ENCODE measurements at regions not wholly inside any gene's neighbourhood (a gene's known extent, or its start where the extent isn't known, plus 50 kb on each side); places are given as distances from the start of the nearest gene placed in this dataset.

DNA sequence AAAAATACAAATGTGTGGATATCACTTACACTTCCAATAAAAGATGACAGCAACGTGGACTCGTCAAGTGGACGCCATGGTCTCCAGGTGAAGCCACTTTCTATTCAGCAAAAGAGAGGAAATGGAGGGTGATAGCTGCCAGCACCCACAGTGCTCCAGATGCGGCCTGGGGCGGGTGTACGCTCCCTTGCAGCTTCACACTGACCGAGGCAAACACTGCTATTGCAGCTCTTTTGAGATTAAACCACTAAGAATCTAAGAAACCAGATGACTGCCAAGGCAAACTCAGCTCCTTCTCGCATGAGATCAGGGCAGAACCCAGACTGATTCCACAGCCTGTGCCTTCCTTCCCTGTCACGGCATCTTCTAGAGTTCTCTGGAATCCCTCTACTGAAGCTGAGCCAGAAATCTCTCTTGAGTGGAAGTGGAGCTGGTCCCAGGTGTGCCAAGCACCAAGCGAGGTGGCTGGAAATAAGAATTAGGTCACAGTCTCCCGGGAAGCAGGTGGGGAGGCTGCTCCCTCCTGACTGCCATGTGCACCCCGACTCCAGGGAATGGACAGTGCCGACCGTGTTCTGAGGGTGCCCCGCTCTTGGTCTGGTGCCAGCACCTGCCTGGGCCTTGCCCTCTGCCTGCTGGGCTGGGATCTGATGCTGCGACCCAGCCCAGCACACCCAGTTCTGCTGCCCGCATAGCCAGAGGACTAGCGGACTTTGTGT lies 90.1 kb upstream of the AFDN start:
- TF ChIP-seq POLR2AphosphoS5 (IDR thresholded peaks at IDR 0.05) (no peak), EZH2 (IDR thresholded peaks at IDR 0.05; ENCODE audit: borderline replicate concordance, insufficient read depth, low read length, poor library complexity, severe bottlenecking) (no peak), EP300 (conservative IDR thresholded peaks at IDR 0.05; ENCODE audit: poor library complexity, severe bottlenecking) (no peak), SMC3 (conservative IDR thresholded peaks at IDR 0.05; ENCODE audit: poor library complexity) (no peak), RAD21 (conservative IDR thresholded peaks at IDR 0.05) (no peak), MXI1 (conservative IDR thresholded peaks at IDR 0.05; ENCODE audit: poor library complexity, severe bottlenecking) (no peak), TAF1 (IDR thresholded peaks at IDR 0.05; ENCODE audit: low read depth) (no peak)
- TF ChIP-seq, protein P1, sequence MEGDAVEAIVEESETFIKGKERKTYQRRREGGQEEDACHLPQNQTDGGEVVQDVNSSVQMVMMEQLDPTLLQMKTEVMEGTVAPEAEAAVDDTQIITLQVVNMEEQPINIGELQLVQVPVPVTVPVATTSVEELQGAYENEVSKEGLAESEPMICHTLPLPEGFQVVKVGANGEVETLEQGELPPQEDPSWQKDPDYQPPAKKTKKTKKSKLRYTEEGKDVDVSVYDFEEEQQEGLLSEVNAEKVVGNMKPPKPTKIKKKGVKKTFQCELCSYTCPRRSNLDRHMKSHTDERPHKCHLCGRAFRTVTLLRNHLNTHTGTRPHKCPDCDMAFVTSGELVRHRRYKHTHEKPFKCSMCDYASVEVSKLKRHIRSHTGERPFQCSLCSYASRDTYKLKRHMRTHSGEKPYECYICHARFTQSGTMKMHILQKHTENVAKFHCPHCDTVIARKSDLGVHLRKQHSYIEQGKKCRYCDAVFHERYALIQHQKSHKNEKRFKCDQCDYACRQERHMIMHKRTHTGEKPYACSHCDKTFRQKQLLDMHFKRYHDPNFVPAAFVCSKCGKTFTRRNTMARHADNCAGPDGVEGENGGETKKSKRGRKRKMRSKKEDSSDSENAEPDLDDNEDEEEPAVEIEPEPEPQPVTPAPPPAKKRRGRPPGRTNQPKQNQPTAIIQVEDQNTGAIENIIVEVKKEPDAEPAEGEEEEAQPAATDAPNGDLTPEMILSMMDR (IDR thresholded peaks at IDR 0.05; ENCODE audit: poor library complexity, severe bottlenecking): no peak
- TF ChIP-seq, protein P2, sequence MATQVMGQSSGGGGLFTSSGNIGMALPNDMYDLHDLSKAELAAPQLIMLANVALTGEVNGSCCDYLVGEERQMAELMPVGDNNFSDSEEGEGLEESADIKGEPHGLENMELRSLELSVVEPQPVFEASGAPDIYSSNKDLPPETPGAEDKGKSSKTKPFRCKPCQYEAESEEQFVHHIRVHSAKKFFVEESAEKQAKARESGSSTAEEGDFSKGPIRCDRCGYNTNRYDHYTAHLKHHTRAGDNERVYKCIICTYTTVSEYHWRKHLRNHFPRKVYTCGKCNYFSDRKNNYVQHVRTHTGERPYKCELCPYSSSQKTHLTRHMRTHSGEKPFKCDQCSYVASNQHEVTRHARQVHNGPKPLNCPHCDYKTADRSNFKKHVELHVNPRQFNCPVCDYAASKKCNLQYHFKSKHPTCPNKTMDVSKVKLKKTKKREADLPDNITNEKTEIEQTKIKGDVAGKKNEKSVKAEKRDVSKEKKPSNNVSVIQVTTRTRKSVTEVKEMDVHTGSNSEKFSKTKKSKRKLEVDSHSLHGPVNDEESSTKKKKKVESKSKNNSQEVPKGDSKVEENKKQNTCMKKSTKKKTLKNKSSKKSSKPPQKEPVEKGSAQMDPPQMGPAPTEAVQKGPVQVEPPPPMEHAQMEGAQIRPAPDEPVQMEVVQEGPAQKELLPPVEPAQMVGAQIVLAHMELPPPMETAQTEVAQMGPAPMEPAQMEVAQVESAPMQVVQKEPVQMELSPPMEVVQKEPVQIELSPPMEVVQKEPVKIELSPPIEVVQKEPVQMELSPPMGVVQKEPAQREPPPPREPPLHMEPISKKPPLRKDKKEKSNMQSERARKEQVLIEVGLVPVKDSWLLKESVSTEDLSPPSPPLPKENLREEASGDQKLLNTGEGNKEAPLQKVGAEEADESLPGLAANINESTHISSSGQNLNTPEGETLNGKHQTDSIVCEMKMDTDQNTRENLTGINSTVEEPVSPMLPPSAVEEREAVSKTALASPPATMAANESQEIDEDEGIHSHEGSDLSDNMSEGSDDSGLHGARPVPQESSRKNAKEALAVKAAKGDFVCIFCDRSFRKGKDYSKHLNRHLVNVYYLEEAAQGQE (IDR thresholded peaks at IDR 0.05; ENCODE audit: borderline replicate concordance): no peak
